COLO668 (cell line): ENCODE measurements at regions not wholly inside any gene's neighbourhood (a gene's known extent, or its start where the extent isn't known, plus 50 kb on each side); places are given as distances from the start of the nearest gene placed in this dataset.

ENCODE experiments used
- DNase-seq: peaks from one replicate; lab custom pipeline; 2025; ENCODE audit not compliant: unreplicated experiment; lab: John Stamatoyannopoulos, UW

GRCh38 chr2:158009399-158009798 is 92.3 kb upstream of the UPP2 start:
- no peak for DNase-seq

GRCh38 chr2:158006961-158007719 is 94.5 kb upstream of the UPP2 start:
- no peak for DNase-seq

- no peak for DNase-seq
Observed at GRCh38 chr2:158004126-158004764, 97.4 kb upstream of the UPP2 start.

GRCh38 chr2:158002079-158002478 is 99.6 kb upstream of the UPP2 start:
- no peak for DNase-seq

GRCh38 chr2:157996799-157997198 is 104.9 kb upstream of the UPP2 start:
- DNase-seq, result no peak

- no peak for DNase-seq
Observed at GRCh38 chr2:157995117-157995516, 106.6 kb upstream of the UPP2 start.

GRCh38 chr2:157991932-157992331 is 109.7 kb upstream of the UPP2 start:
- DNase-seq, result no peak

GRCh38 chr2:157990173-157990572 is 111.5 kb upstream of the UPP2 start:
- DNase-seq, result no peak

- no peak for DNase-seq
Observed at GRCh38 chr2:157989227-157989626, 112.4 kb upstream of the UPP2 start.

- no peak for DNase-seq
Observed at GRCh38 chr2:157986761-157987160, 110.6 kb upstream of the ACVR1 start.

- no peak for DNase-seq
Observed at GRCh38 chr2:157984866-157985265, 108.7 kb upstream of the ACVR1 start.

GRCh38 chr2:157980020-157980419 is 103.9 kb upstream of the ACVR1 start:
- DNase-seq, result no peak

- peak; percentile 40 for DNase-seq
Observed at GRCh38 chr2:157971702-157972101, 95.6 kb upstream of the ACVR1 start.

GRCh38 chr2:157967856-157968255 is 91.7 kb upstream of the ACVR1 start:
- no peak for DNase-seq

GRCh38 chr2:157959249-157959648 is 83.1 kb upstream of the ACVR1 start:
- DNase-seq, result no peak

- DNase-seq, result no peak
Observed at GRCh38 chr2:157957596-157957995, 81.5 kb upstream of the ACVR1 start.

- no peak for DNase-seq
Observed at GRCh38 chr2:157952558-157952957, 76.4 kb upstream of the ACVR1 start.

GRCh38 chr2:157948856-157949255 is 72.7 kb upstream of the ACVR1 start:
- no peak for DNase-seq

- DNase-seq, result no peak
Observed at GRCh38 chr2:157946919-157947557, 70.9 kb upstream of the ACVR1 start.

- DNase-seq, result no peak
Observed at GRCh38 chr2:157940024-157940423, 63.9 kb upstream of the ACVR1 start.

GRCh38 chr2:157938556-157938955 is 62.4 kb upstream of the ACVR1 start:
- DNase-seq, result no peak

- no peak for DNase-seq
Observed at GRCh38 chr2:157936406-157936805, 60.3 kb upstream of the ACVR1 start.
